K562 (cell line): ENCODE measurements at regions not wholly inside any gene's neighbourhood (a gene's known extent, or its start where the extent isn't known, plus 50 kb on each side); places are given as distances from the start of the nearest gene placed in this dataset.
"Not testable (repeated sequence)": the region's sequence is repeated elsewhere in the genome, so short reads cannot be mapped to it uniquely, and the experiment has no call there.

Source experiments
- ATAC-seq: fragments of 200-7000 bp; cut with Tn5 transposase; 3 replicates; pipeline ENCODE4 v1.9.1; 2020; ENCODE audit warnings: moderate library complexity
- BruUV-seq: library from RNA; stranded (reverse); fragments of 400-500 nt; replicated peaks from 2 replicates; lab custom pipeline; 2021; lab: Mats Ljungman, UMichigan
- CTCF ChIA-PET: fragments of 300-600 bp; formaldehyde crosslinking; extraction: SDS; loops from one replicate; lab custom pipeline; 2021; ENCODE audit warnings: low intra/inter-chr PET ratio; lab: Yijun Ruan, JAX
- POLR2A ChIA-PET: fragments of 300-600, 350-650 bp; sonication (Branson Sonifier 250); formaldehyde crosslinking; extraction: SDS; loops from one replicate; lab custom pipeline; 2021; ENCODE audit warnings: antibody characterized with exemption, inconsistent platforms; lab: Yijun Ruan, JAX
- DNase-seq, 4 experiments: peaks; one replicate each; pipeline versions ENCODE4 v3.0.0 to v3.0.0-alpha.2; 2011 to 2018; ENCODE audit warnings: low spot score in 3 of 4, mixed read lengths in 3 of 4; ENCODE audit errors: extremely low read depth in 1 of 4
- FAIRE-seq: peaks from 2 replicates; lab custom pipeline; 2011; peaks lifted over from hg19 to GRCh38; lab: Jason Lieb, UNC
- H2AFZ ChIP-seq: 2 replicates; pipeline ENCODE4 v1.6.0; 2011; ENCODE audit warnings: low read depth, low read length, control low read depth, inconsistent platforms
- H3K27ac ChIP-seq: fragments of 200-600 bp; 3 replicates; pipeline ENCODE4 v1.8.0; 2011; ENCODE audit warnings: low read depth, mild to moderate bottlenecking, control low read depth, inconsistent platforms, low read length, moderate library complexity, mixed read lengths; ENCODE audit errors: extremely low read depth
- H3K27me3 ChIP-seq, 2 experiments: fragments of 300-600 bp in 1 of 2; 2 replicates in 1 of 2; 3 replicates in 1 of 2; pipeline versions ENCODE4 v1.6.0 to v1.8.0; 2011; ENCODE audit warnings: inconsistent platforms in 2 of 2, low read length in 2 of 2, mild to moderate bottlenecking in 1 of 2, mixed read lengths in 1 of 2, moderate library complexity in 1 of 2; ENCODE audit not compliant: control insufficient read depth in 2 of 2, insufficient read depth in 2 of 2
- H3K36me3 ChIP-seq: fragments of 300-600 bp; 3 replicates; pipeline ENCODE4 v1.8.0; 2011; ENCODE audit warnings: mild to moderate bottlenecking, low read length, inconsistent platforms; ENCODE audit not compliant: control insufficient read depth, insufficient read depth
- H3K4me1 ChIP-seq, 2 experiments: fragments of 200-600 bp in 1 of 2; replicated peaks in 1 of 2; 2 replicates in 1 of 2; 3 replicates in 1 of 2; pipeline versions ENCODE4 v1.5.1 to v1.8.0; 2011; ENCODE audit warnings: inconsistent platforms in 2 of 2, low read length in 2 of 2, mild to moderate bottlenecking in 1 of 2, mixed read lengths in 1 of 2, moderate library complexity in 1 of 2; ENCODE audit not compliant: control insufficient read depth in 2 of 2, insufficient read depth in 2 of 2
- H3K4me2 ChIP-seq: 2 replicates; pipeline ENCODE4 v1.6.1; 2011; ENCODE audit warnings: low read length, control low read depth, inconsistent platforms, mixed read lengths; ENCODE audit not compliant: insufficient read depth
- H3K4me3 ChIP-seq: fragments of 200-600 bp; sonication (generic), shearing (Covaris generic); 2 replicates; pipeline ENCODE4 v1.5.1; 2016; ENCODE audit warnings: control low read depth, inconsistent platforms
- H3K79me2 ChIP-seq: fragments of 200-600 bp; 3 replicates; pipeline ENCODE4 v1.8.0; 2011; ENCODE audit warnings: low read length, inconsistent platforms; ENCODE audit not compliant: control insufficient read depth, insufficient read depth
- H3K9ac ChIP-seq, 2 experiments: 2 replicates each; pipeline versions ENCODE4 v1.6.0 to v1.6.1; 2011; ENCODE audit warnings: low read depth in 2 of 2, low read length in 2 of 2, control low read depth in 1 of 2, inconsistent platforms in 1 of 2, mild to moderate bottlenecking in 1 of 2, mixed read lengths in 1 of 2; ENCODE audit not compliant: insufficient read depth in 1 of 2
- H3K9me1 ChIP-seq: one replicate; pipeline ENCODE4 v1.6.0; 2011; ENCODE audit warnings: inconsistent platforms, mild to moderate bottlenecking, low read length, moderate library complexity; ENCODE audit not compliant: control insufficient read depth, insufficient read depth
- H3K9me3 ChIP-seq: replicated peaks from 2 replicates; pipeline ENCODE4 v1.5.1; 2011; ENCODE audit warnings: low read depth, low read length, inconsistent platforms; ENCODE audit not compliant: control insufficient read depth, insufficient read depth
- H4K20me1 ChIP-seq: replicated peaks from 2 replicates; pipeline ENCODE4 v1.6.1; 2011; ENCODE audit warnings: low read length, inconsistent platforms, mixed read lengths; ENCODE audit not compliant: control insufficient read depth, insufficient read depth
- BHLHE40 ChIP-seq: IDR thresholded peaks from 2 replicates; pipeline ENCODE4 v1.6.1; 2011; ENCODE audit warnings: low read length, improper control_type of control experiment
- FOXK1 ChIP-seq: sonication (generic); formaldehyde crosslinking; IDR thresholded peaks from 2 replicates; pipeline ENCODE4 v1.8.0; 2022; ENCODE audit warnings: missing genetic modification reagents, mild to moderate bottlenecking, borderline replicate concordance
- GATAD2A ChIP-seq: fragments of 450-650 bp; IDR thresholded peaks from 2 replicates; pipeline ENCODE4 v1.6.1; 2017
- KDM2B ChIP-seq: fragments of 250-450 bp; sonication (Bioruptor Pico); IDR thresholded peaks from 2 replicates; pipeline ENCODE4 v1.8.0; 2021; ENCODE audit warnings: mild to moderate bottlenecking, moderate library complexity
- PCBP2 ChIP-seq: fragments of 200-400 bp; formaldehyde crosslinking; IDR thresholded peaks from 2 replicates; pipeline ENCODE4 v1.6.1; 2018; ENCODE audit warnings: low read length, low read depth, mild to moderate bottlenecking, moderate library complexity; ENCODE audit not compliant: poor library complexity, severe bottlenecking
- ZNF12 ChIP-seq: sonication (generic); formaldehyde crosslinking; IDR thresholded peaks from 2 replicates; pipeline ENCODE4 v1.4.0; 2020; ENCODE audit warnings: mild to moderate bottlenecking, missing genetic modification reagents
- WGBS: fragments of 100-300 bp; shearing (Covaris generic); methylation state at CpG from one replicate; pipeline ENCODE4 v1.1.6; 2016; ENCODE audit warnings: low coverage, mixed read lengths; ENCODE audit not compliant: insufficient coverage; ENCODE audit errors: missing lambda C conversion rate; 5-methylcytosine and 5-hydroxymethylcytosine counted together
- in situ Hi-C: fragments of 300-500 bp; cut with MboI; formaldehyde crosslinking; loops from 4 replicates; pipeline ENCODE4 v1.15.0; 2018; ENCODE audit warnings: inconsistent platforms, mixed read lengths
- intact Hi-C: fragments of 100-400 bp; cut with micrococcal nuclease; formaldehyde crosslinking; loops from 2 replicates; pipeline ENCODE4 v1.14.2; 2022
- TF ChIP-seq, protein P1 (sequence below): sonication (generic); formaldehyde crosslinking; IDR thresholded peaks from 2 replicates; pipeline ENCODE4 v1.9.0; 2022; ENCODE audit warnings: mild to moderate bottlenecking, missing genetic modification reagents
- TF ChIP-seq, protein P2 (sequence below): fragments of 450-650 bp; IDR thresholded peaks from 2 replicates; pipeline ENCODE4 v1.6.1; 2016; ENCODE audit warnings: low read depth, mild to moderate bottlenecking, moderate library complexity

DNA sequence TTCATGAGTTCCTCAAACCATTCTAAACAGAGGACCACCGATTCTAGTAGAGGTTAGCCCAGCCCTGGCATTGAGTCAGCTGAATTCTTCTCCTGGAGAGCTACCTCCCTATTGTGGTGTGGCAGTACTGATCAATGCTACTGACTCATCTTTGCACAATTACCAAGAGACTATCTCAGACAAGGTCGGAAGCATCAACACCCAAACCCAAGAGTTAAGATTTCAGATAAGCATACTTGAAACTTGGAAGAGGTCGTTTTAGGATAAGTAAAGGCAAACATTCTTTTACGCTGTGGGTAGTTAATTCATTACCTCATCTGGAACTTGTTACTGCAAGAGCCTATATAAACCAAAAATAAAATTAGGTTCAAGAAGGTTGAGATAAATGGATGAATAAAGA, 154.6 kb upstream of the NRBF2 start:
- no peak overlapping the region for H3K4me3 ChIP-seq
- H3K27ac ChIP-seq, result no peak overlapping the region
- 0% methylated on average over 4 of the region's 4 CpGs for WGBS
- no peaks in the 10 kb centered on the region for H4K20me1 ChIP-seq
- H3K27me3 ChIP-seq, result no peaks in the 10 kb centered on the region
- no TSS peak for BruUV-seq
- no peaks in the 10 kb centered on the region for H3K36me3 ChIP-seq
- TF ChIP-seq FOXK1 (CRISPR knock-in tag) (no peak), BHLHE40 (no peak), KDM2B (CRISPR knock-in tag) (no peak), PCBP2 (no peak), GATAD2A (no peak), ZNF12 (CRISPR knock-in tag) (no peak)
- TF ChIP-seq, protein P1, sequence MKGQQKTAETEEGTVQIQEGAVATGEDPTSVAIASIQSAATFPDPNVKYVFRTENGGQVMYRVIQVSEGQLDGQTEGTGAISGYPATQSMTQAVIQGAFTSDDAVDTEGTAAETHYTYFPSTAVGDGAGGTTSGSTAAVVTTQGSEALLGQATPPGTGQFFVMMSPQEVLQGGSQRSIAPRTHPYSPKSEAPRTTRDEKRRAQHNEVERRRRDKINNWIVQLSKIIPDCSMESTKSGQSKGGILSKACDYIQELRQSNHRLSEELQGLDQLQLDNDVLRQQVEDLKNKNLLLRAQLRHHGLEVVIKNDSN (CRISPR knock-in tag), result no peak
- TF ChIP-seq, protein P2, sequence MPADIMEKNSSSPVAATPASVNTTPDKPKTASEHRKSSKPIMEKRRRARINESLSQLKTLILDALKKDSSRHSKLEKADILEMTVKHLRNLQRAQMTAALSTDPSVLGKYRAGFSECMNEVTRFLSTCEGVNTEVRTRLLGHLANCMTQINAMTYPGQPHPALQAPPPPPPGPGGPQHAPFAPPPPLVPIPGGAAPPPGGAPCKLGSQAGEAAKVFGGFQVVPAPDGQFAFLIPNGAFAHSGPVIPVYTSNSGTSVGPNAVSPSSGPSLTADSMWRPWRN, result no peak
- no peak overlapping the region for H3K9ac ChIP-seq
- no peak overlapping the region for H3K4me2 ChIP-seq
- CTCF ChIA-PET, result no interaction called here
- no peak overlapping the region for H2AFZ ChIP-seq
- in situ Hi-C loops, result no loop called here
- FAIRE-seq (no peak), ATAC-seq (no peak), DNase-seq (no peak)
- H3K79me2 ChIP-seq, result no peaks in the 10 kb centered on the region
- H3K9me1 ChIP-seq, result no peaks in the 10 kb centered on the region
- H3K4me1 ChIP-seq, result no peaks in the 10 kb centered on the region
- intact Hi-C loops, result no loop called here
- POLR2A ChIA-PET, result no interaction called here
- H3K9me3 ChIP-seq, result no peaks in the 10 kb centered on the region

DNA sequence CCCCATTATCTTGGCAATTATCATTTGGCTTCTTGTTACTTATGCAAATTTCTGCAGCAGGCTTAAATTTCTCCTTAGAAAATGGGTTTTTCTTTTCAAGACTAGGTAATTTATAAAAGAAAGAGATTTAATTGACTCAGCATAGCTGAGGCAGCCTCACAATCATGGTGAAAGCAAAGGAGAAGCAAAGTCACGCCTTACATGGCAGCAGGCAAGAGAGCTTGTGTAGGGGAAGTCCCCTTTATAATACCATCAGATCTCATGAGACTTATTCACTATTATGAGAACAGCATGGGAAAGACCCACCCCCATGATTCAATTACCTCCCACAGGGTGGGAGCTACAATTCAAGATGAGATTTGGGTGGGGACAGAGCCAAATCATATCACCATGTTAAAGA, 158.3 kb upstream of the NRBF2 start:
- BruUV-seq, in situ Hi-C loops, H3K4me2 ChIP-seq, H3K79me2 ChIP-seq, H3K9me1 ChIP-seq, H2AFZ ChIP-seq, H3K36me3 ChIP-seq, H3K27ac ChIP-seq, DNase-seq, CTCF ChIA-PET, ATAC-seq, H3K9me3 ChIP-seq, H3K4me3 ChIP-seq, intact Hi-C loops, H4K20me1 ChIP-seq, H3K27me3 ChIP-seq, H3K4me1 ChIP-seq, FAIRE-seq, H3K9ac ChIP-seq: not testable (repeated sequence)
- 0% methylated on average over 1 of the region's 1 CpG for WGBS
- POLR2A ChIA-PET, result interaction anchor here (1.4 kb wide), 1 partner anchor 9 kb away, joined by 4 read pairs; no protein-coding TSS in a partner anchor
